CD4-positive, alpha-beta T cell treated with Interleukin-17A for 4 hours (primary cell): ENCODE measurements at regions not wholly inside any gene's neighbourhood (a gene's known extent, or its start where the extent isn't known, plus 50 kb on each side); places are given as distances from the start of the nearest gene placed in this dataset.

ENCODE experiments used
- DNase-seq: peaks from one replicate; pipeline ENCODE4 v3.0.0-alpha.2; 2020; ENCODE audit warnings: mixed read lengths

- no peak for DNase-seq
Observed at GRCh38 chr16:86986136-86986535, 331.1 kb downstream of the C16orf95 start.

GRCh38 chr16:86986809-86987487, 330.2 kb downstream of the C16orf95 start:
- DNase-seq = no peak

GRCh38 chr16:86987746-86988670, 329.2 kb downstream of the C16orf95 start:
- DNase-seq = no peak

- DNase-seq = no peak
Observed at GRCh38 chr16:86988920-86989696, 328.1 kb downstream of the C16orf95 start.

GRCh38 chr16:86990451-86990850, 326.7 kb downstream of the C16orf95 start:
- no peak for DNase-seq

DNA sequence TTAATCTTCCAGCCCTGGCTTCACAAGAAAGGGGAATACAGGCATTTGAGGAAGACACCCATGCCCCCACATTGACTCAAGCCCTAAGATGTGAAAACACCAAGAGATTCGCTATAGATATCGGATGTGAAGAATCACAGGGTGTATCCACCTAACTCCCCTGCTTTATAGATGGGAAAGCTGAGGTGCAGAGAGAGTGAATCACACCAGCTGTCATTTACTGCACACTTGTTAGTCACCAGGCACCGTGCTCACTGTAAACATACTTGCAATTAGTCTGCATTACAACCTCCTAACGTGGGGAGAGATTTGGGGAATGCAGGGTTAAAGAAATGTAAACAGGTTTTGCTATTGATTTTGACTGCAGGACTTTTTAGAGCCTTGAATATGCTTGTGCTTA, 325.5 kb downstream of the C16orf95 start:
- no peak for DNase-seq

- no peak for DNase-seq
Observed at GRCh38 chr16:86992587-86992986, 324.6 kb downstream of the C16orf95 start.

DNA sequence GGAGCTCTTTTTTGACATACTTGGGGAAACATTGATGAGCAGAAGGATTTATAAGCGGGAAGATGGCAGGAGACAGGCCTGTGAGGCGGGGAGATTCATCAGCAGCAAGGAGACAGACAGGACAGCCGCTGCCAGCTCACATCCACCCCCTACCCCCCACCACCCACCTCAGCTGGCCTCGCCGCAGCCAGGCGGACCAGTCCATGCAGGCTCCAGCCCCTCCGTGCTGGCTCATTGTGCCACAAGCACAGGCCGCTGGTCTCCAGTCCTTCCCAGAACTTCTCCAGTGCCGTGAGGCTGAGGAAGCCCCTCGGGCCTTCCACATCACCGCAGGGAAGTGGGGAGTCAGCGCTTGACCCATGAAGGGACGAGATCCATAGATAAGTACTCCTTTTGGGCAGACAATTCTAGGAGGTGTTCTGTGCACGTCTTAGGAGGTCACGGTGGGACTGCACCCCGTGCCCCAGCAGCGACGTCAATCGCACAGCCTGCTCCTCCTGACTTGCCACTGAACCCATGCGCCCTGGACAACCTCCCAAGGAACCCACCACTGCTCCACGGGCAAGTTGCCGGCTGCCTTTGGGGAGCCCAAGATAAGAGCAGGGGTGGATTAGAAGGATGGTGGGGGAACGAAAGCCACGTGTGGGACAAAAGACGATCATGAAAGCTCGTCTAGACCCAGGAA, 323.6 kb downstream of the C16orf95 start:
- no peak for DNase-seq

- DNase-seq = no peak
Observed at GRCh38 chr16:86994215-86994614, 323.0 kb downstream of the C16orf95 start.

- no peak for DNase-seq
Observed at GRCh38 chr16:86994651-86995171, 322.5 kb downstream of the C16orf95 start.

- DNase-seq = no peak
Observed at GRCh38 chr16:86995456-86995855, 321.7 kb downstream of the C16orf95 start.

GRCh38 chr16:86996081-86996480, 321.1 kb downstream of the C16orf95 start:
- no peak for DNase-seq

DNA sequence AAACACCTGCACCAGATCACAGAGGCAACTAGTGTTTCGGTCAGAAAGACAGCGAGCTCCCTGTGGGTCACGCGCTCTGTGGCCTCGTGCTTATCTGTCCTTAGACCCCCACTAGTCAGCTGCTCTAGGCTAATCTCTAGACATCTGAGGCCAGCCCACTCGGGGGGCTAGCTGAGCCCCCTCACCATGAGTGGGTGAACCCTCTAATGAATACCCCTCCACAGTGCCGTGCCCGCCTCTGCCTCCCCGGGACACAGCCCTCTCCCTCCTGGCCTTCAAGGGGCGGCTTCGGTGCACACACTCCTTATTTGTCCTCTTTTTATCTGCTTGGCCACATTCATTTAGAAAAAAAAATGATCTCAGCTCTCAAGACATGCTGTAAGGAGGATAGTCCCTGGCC, 320.1 kb downstream of the C16orf95 start:
- DNase-seq = no peak

GRCh38 chr16:86998196-86999001, 318.8 kb downstream of the C16orf95 start:
- DNase-seq = no peak

GRCh38 chr16:87000001-87000400, 317.2 kb downstream of the C16orf95 start:
- no peak for DNase-seq

DNA sequence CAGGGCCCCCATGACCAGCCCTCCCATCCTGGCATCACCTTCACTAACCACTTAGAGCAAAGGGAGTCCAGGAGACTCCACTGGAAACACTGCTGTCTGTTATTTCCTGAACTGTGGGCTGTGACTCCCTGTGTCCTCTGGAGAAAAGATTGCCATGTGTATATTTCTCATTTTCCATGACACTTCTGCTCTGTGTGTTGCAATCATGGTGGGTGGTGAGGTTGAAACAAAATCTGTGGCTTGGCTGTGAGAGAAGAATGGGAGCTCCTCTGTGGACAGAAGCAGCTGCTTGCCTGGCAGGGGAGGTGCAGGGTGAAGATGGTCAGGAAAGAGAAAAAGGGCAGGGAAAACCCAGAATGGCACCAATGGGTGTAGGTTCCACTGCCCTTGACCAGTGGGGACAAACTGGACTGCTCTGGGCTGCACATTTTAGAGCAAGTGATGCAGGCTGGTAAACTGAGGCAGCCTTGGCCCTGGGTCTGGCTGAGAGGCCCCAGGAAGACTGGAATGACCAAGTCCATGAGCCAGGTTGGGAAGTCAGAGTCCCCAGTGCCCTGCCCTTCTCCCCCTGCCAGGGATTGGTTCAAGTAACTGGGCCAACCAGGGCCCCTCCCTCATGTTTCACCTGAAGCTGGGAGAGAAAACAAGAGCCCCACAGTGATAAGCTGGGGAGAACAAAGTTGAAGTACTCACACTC, 314.3 kb downstream of the C16orf95 start:
- no peak for DNase-seq

GRCh38 chr16:87003414-87003755, 313.8 kb downstream of the C16orf95 start:
- no peak for DNase-seq

DNA sequence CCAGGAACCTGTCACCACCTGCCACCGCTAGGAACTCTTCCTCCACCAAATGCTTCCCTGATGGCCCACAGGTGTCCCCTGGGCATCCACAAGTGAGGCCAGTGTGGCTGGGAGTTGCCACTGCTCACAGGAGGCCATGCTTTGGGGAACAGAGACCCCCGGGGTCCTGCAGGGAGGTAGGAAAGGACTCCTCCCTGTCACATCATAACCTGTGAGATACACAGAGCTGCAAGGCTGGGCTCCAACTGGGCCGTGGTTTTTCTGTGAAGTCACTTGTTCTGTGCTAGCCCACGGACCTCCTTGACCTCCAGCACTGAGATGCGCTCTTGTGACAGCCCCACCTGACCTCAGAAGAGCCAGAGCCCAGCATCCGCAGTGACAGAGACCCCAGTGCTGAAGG, 311.2 kb downstream of the C16orf95 start:
- no peak for DNase-seq

DNA sequence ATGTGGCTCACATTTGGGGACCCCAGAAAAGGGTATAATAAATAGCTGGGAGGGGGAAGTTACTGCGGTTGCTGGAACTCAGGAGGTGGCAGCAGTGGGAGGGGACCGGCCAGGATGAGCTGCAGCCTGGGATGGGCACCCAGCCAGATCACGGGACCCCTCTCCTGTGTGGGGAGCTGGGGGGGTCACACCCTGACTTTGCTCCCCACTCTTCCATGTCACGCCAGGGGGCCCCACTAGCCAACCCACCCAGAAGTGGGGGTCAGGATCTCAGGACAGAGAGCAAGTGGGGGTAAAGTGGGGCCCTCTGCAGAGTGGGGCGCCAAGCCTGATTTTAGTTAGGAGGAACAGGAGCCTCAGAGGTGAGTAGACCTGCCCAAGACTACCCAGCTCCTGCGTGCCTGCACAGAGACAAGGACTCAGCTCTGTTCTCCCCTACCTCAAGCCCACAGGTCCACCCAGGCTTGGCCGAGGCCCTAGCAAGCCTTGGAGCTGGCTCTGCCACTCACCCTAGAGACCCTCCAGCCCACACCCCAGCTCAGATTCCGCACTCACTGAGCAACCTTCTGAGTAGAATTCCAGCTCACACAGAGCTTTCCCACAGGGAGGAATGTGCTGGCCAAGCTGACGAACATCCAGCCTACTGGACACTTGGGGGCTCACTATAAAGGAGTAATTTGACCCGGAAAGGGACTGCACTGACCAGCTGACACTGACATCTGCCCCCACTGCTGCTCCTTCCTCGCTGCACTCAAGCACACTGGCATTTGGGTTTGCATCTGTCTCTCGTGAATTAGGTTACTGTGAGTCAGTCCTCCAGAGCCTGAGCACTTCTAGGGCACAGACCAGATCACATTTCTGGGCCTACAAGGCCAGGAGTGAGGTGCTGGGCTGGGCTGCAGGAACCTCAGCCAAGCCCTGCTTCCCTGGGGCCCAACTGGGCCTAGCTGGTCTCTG, 310.1 kb downstream of the C16orf95 start:
- no peak for DNase-seq

DNA sequence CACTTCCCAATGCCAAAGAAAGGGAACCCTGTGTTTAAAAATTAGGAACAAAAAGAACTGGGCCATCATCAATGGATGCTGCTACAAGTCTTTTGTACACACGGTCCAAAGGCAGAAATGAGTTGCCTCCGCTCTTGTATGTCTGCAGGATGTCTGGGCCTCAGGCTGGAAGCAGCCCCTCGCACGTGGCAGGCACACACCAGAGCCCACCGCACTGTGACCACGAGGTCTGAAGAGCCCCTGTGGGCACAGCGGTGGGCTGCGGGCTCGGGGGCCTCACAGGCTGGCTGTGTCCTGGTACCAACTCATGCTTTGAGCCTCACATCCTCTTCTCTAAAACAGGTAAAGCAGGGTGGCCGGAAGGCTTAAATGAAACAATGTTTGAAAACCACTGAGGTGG, 309.3 kb downstream of the C16orf95 start:
- no peak for DNase-seq
